Right hindlimb (tissue), 1 donor: ENCODE measurements at regions not wholly inside any gene's neighbourhood (a gene's known extent, or its start where the extent isn't known, plus 50 kb on each side); places are given as distances from the start of the nearest gene placed in this dataset.
"Not testable (repeated sequence)": the region's sequence is repeated elsewhere in the genome, so short reads cannot be mapped to it uniquely, and the experiment has no call there.

Experiments
- DNase-seq: peaks from one replicate; pipeline ENCODE4 v3.0.0-alpha.2; 2018

GRCh38 chr10:33952692-33953360, 618.4 kb upstream of the NRP1 start:
- no peak for DNase-seq

GRCh38 chr10:33950206-33950605, 615.7 kb upstream of the NRP1 start:
- DNase-seq: no peak

GRCh38 chr10:33947544-33947943, 613.1 kb upstream of the NRP1 start:
- DNase-seq: no peak

- DNase-seq: no peak
Observed at GRCh38 chr10:33945051-33945450, 610.6 kb upstream of the NRP1 start.

- DNase-seq: no peak
Observed at GRCh38 chr10:33942508-33942907, 608.0 kb upstream of the NRP1 start.

- DNase-seq: no peak
Observed at GRCh38 chr10:33939892-33940291, 605.4 kb upstream of the NRP1 start.

GRCh38 chr10:33939410-33939809, 604.9 kb upstream of the NRP1 start:
- no peak for DNase-seq

GRCh38 chr10:33938001-33938400, 603.5 kb upstream of the NRP1 start:
- no peak for DNase-seq

GRCh38 chr10:33937036-33937730, 602.7 kb upstream of the NRP1 start:
- no peak for DNase-seq

GRCh38 chr10:33935350-33935749, 600.9 kb upstream of the NRP1 start:
- no peak for DNase-seq

- no peak for DNase-seq
Observed at GRCh38 chr10:33930079-33930478, 595.6 kb upstream of the NRP1 start.

GRCh38 chr10:33927347-33927746, 592.9 kb upstream of the NRP1 start:
- DNase-seq: no peak

- DNase-seq: no peak
Observed at GRCh38 chr10:33921970-33922605, 587.6 kb upstream of the NRP1 start.

GRCh38 chr10:33920351-33920750, 585.9 kb upstream of the NRP1 start:
- no peak for DNase-seq

- no peak for DNase-seq
Observed at GRCh38 chr10:33919244-33919643, 584.8 kb upstream of the NRP1 start.

GRCh38 chr10:33917069-33917780, 582.8 kb upstream of the NRP1 start:
- no peak for DNase-seq

- no peak for DNase-seq
Observed at GRCh38 chr10:33914746-33915145, 580.3 kb upstream of the NRP1 start.

GRCh38 chr10:33913194-33913593, 578.7 kb upstream of the NRP1 start:
- no peak for DNase-seq

- not testable (repeated sequence) for DNase-seq
Observed at GRCh38 chr10:33909476-33909875, 575.0 kb upstream of the NRP1 start.

- DNase-seq: no peak
Observed at GRCh38 chr10:33901166-33901565, 566.7 kb upstream of the NRP1 start.

- DNase-seq: no peak
Observed at GRCh38 chr10:33900596-33900995, 566.1 kb upstream of the NRP1 start.

- no peak for DNase-seq
Observed at GRCh38 chr10:33899578-33900531, 565.4 kb upstream of the NRP1 start.
